ENCODE measurements at regions not wholly inside any gene's neighbourhood (a gene's known extent, or its start where the extent isn't known, plus 50 kb on each side); places are given as distances from the start of the nearest gene placed in this dataset.

GRCh38 chr4:17038510-17039176 is 140.2 kb upstream of the LDB2 start:
- H3K27me3 ChIP-seq (ENCODE audit: low read length), result no peaks in the 10 kb centered on the region
- H3K79me2 ChIP-seq (ENCODE audit: low read length), result no peaks in the 10 kb centered on the region
- DNase-seq, result no peak
- ATAC-seq, result no peak
- TF ChIP-seq EZH2phosphoT487 (IDR thresholded peaks at IDR 0.05; ENCODE audit: borderline replicate concordance, low read length) (no peak), CTCF (conservative IDR thresholded peaks at IDR 0.05; ENCODE audit: low read depth, low read length) (no peak), EZH2 (IDR thresholded peaks at IDR 0.05; ENCODE audit: low read length, unreplicated experiment) (no peak)
- no peaks in the 10 kb centered on the region for H3K4me1 ChIP-seq (ENCODE audit: insufficient read depth, low read length)
- ChIA-PET CTCF (no interaction called here), POLR2A (ENCODE audit: unreplicated experiment) (no interaction called here)
- no peak overlapping the region for H3K4me2 ChIP-seq (ENCODE audit: low read length)
- H2AFZ ChIP-seq (ENCODE audit: low read length), result no peak overlapping the region
- no peaks in the 10 kb centered on the region for H3F3A ChIP-seq (ENCODE audit: low read length, unreplicated experiment)
- no TSS peak for BruUV-seq (replicated peaks)
- H3K4me3 ChIP-seq (ENCODE audit: low read length), result no peak overlapping the region
- no peaks in the 10 kb centered on the region for H3K9me2 ChIP-seq (replicated peaks; ENCODE audit: low read length)
- intact Hi-C loops (cut with micrococcal nuclease), result no loop called here
- no peaks in the 10 kb centered on the region for H4K20me1 ChIP-seq (ENCODE audit: low read length)
- H3K9ac ChIP-seq (ENCODE audit: low read length), result no peak overlapping the region
- H3K36me3 ChIP-seq (ENCODE audit: low read depth, low read length), result no peaks in the 10 kb centered on the region
- no peak overlapping the region for H3K27ac ChIP-seq (ENCODE audit: low read length)
- H3K9me3 ChIP-seq (ENCODE audit: low read length), result no peaks in the 10 kb centered on the region

DNA sequence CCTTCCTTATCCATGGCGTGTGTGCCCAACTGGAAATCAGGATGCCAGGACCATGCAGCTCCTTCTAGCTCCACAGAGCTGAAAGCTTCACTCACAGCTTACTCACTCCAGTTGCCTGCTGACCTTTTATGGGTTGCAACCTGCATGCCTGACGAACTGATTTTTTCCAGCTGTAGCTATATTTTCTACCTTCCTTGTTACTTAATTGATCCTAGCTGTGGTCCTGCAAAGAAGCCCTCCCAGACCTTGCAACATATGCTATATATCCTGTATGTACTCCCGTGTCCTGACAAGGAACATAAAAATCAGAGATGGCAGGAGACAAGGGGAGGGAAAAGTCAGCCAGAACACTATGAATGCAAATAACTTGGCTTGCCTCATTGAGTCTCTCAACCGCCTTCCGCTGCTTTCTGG is 135.3 kb upstream of the LDB2 start:
- peaks cover 13% of the 10 kb centered on the region; the same call in 1 of the 2 replicates for H3K27me3 ChIP-seq (ENCODE audit: low read length)
- no peak overlapping the region for H3K4me2 ChIP-seq (ENCODE audit: low read length)
- no peak overlapping the region for H3K4me3 ChIP-seq (ENCODE audit: low read length)
- H3K79me2 ChIP-seq (ENCODE audit: low read length), result no peaks in the 10 kb centered on the region
- CTCF ChIA-PET, result no interaction called here
- H3K9me2 ChIP-seq (replicated peaks; ENCODE audit: low read length), result no peaks in the 10 kb centered on the region
- POLR2A ChIA-PET (ENCODE audit: unreplicated experiment), result no interaction called here
- TF ChIP-seq CTCF (conservative IDR thresholded peaks at IDR 0.05; ENCODE audit: low read depth, low read length) (no peak), EZH2phosphoT487 (IDR thresholded peaks at IDR 0.05; ENCODE audit: borderline replicate concordance, low read length) (no peak), EZH2 (IDR thresholded peaks at IDR 0.05; ENCODE audit: low read length, unreplicated experiment) (no peak)
- intact Hi-C loops (cut with micrococcal nuclease), result no loop called here
- no peak overlapping the region for H3K9ac ChIP-seq (ENCODE audit: low read length)
- BruUV-seq (replicated peaks), result no TSS peak
- ATAC-seq, result no peak
- no peak overlapping the region for H3K27ac ChIP-seq (ENCODE audit: low read length)
- DNase-seq, result no peak
- H4K20me1 ChIP-seq (ENCODE audit: low read length), result no peaks in the 10 kb centered on the region
- no peaks in the 10 kb centered on the region for H3K36me3 ChIP-seq (ENCODE audit: low read depth, low read length)
- no peak overlapping the region for H2AFZ ChIP-seq (ENCODE audit: low read length)
- H3K9me3 ChIP-seq (ENCODE audit: low read length), result no peaks in the 10 kb centered on the region
- no peaks in the 10 kb centered on the region for H3F3A ChIP-seq (ENCODE audit: low read length, unreplicated experiment)
- H3K4me1 ChIP-seq (ENCODE audit: insufficient read depth, low read length), result peaks cover 9% of the 10 kb centered on the region; the same call in 1 of the 2 replicates

GRCh38 chr4:17033025-17033767 is 134.8 kb upstream of the LDB2 start:
- ATAC-seq (no peak), DNase-seq (no peak)
- Histone ChIP-seq H3K4me2 (ENCODE audit: low read length) (no peak overlapping the region), H3K9me2 (replicated peaks; ENCODE audit: low read length) (no peaks in the 10 kb centered on the region), H3K9ac (ENCODE audit: low read length) (no peak overlapping the region), H4K20me1 (ENCODE audit: low read length) (no peaks in the 10 kb centered on the region), H3F3A (ENCODE audit: low read length, unreplicated experiment) (no peaks in the 10 kb centered on the region), H3K4me3 (ENCODE audit: low read length) (no peak overlapping the region), H3K36me3 (ENCODE audit: low read depth, low read length) (no peaks in the 10 kb centered on the region), H3K4me1 (ENCODE audit: insufficient read depth, low read length) (peaks cover 9% of the 10 kb centered on the region; the same call in 1 of the 2 replicates), H3K27me3 (ENCODE audit: low read length) (peaks cover 13% of the 10 kb centered on the region; the same call in 1 of the 2 replicates), H2AFZ (ENCODE audit: low read length) (no peak overlapping the region), H3K79me2 (ENCODE audit: low read length) (no peaks in the 10 kb centered on the region), H3K27ac (ENCODE audit: low read length) (no peak overlapping the region), H3K9me3 (ENCODE audit: low read length) (no peaks in the 10 kb centered on the region)
- intact Hi-C loops (cut with micrococcal nuclease), result no loop called here
- ChIA-PET POLR2A (ENCODE audit: unreplicated experiment) (no interaction called here), CTCF (no interaction called here)
- TF ChIP-seq EZH2 (IDR thresholded peaks at IDR 0.05; ENCODE audit: low read length, unreplicated experiment) (no peak), EZH2phosphoT487 (IDR thresholded peaks at IDR 0.05; ENCODE audit: borderline replicate concordance, low read length) (no peak), CTCF (conservative IDR thresholded peaks at IDR 0.05; ENCODE audit: low read depth, low read length) (no peak)
- BruUV-seq (replicated peaks), result no TSS peak
